Gastroesophageal sphincter (tissue), 3 donors: ENCODE measurements at regions not wholly inside any gene's neighbourhood (a gene's known extent, or its start where the extent isn't known, plus 50 kb on each side); places are given as distances from the start of the nearest gene placed in this dataset.

ENCODE experiments used
- CTCF ChIP-seq, 4 experiments: fragments of 200-600 bp in 2 of 4; fragments of 450-650 bp in 2 of 4; sonication (generic) in 1 of 4; IDR thresholded peaks; one replicate each; pipeline ENCODE4 v1.5.1; 2017 to 2019; ENCODE audit warnings: antibody characterized with exemption in 4 of 4, mild to moderate bottlenecking in 2 of 4, moderate library complexity in 2 of 4
- POLR2AphosphoS5 ChIP-seq: sonication (generic); formaldehyde crosslinking; IDR thresholded peaks from one replicate; pipeline ENCODE4 v1.6.1; 2017; ENCODE audit warnings: antibody characterized with exemption

GRCh38 chr2:82411071-82411470, 2048.0 kb downstream of the SUCLG1 start:
- TF ChIP-seq CTCF (IDR thresholded peaks at IDR 0.05) (no peak), POLR2AphosphoS5 (no peak)
